ENCODE measurements at regions not wholly inside any gene's neighbourhood (a gene's known extent, or its start where the extent isn't known, plus 50 kb on each side); places are given as distances from the start of the nearest gene placed in this dataset.
"Not testable (repeated sequence)": the region's sequence is repeated elsewhere in the genome, so short reads cannot be mapped to it uniquely, and the experiment has no call there.

GRCh38 chr1:186760446-186760845, 68.3 kb upstream of the PLA2G4A start:
- ATAC-seq (ENCODE audit: poor library complexity) (no peak), DNase-seq (no peak)
- Histone ChIP-seq H3K27me3 (ENCODE audit: control insufficient read depth in 1 of 2, insufficient read depth in 2 of 2, low read length in 2 of 2) (peaks cover 0 to 4% of the 10 kb centered on the region in 2 experiments), H3K4me3 (ENCODE audit: low read length) (no peak overlapping the region), H3K9me3 (ENCODE audit: control insufficient read depth in 1 of 2, insufficient read depth in 1 of 2, low read length in 2 of 2) (no peaks in the 10 kb centered on the region), H3K4me1 (ENCODE audit: insufficient read depth, low read length) (no peaks in the 10 kb centered on the region), H3K36me3 (ENCODE audit: insufficient read depth, low read length) (no peaks in the 10 kb centered on the region), H3K27ac (ENCODE audit: low read depth in 1 of 2, low read length in 2 of 2) (no peak overlapping the region)
- Mint-ChIP-seq H3K9me3 (no peaks in the 10 kb centered on the region), H3K27ac (no peak overlapping the region), H3K36me3 (ENCODE audit: low read depth) (no peaks in the 10 kb centered on the region), H3K4me3 (no peak overlapping the region), H3K4me1 (ENCODE audit: low read depth) (no peaks in the 10 kb centered on the region), H3K27me3 (no peaks in the 10 kb centered on the region)
- TF ChIP-seq CTCF (IDR thresholded peaks at IDR 0.05) = no peak
- POLR2A ChIA-PET = no interaction called here
- intact Hi-C loops (cut with DNase I, micrococcal nuclease) = no loop called here
- CTCF ChIA-PET = interaction anchor here (0.6 kb wide), 1 partner anchor 23 kb away, joined by 3 read pairs; no protein-coding TSS in a partner anchor

DNA sequence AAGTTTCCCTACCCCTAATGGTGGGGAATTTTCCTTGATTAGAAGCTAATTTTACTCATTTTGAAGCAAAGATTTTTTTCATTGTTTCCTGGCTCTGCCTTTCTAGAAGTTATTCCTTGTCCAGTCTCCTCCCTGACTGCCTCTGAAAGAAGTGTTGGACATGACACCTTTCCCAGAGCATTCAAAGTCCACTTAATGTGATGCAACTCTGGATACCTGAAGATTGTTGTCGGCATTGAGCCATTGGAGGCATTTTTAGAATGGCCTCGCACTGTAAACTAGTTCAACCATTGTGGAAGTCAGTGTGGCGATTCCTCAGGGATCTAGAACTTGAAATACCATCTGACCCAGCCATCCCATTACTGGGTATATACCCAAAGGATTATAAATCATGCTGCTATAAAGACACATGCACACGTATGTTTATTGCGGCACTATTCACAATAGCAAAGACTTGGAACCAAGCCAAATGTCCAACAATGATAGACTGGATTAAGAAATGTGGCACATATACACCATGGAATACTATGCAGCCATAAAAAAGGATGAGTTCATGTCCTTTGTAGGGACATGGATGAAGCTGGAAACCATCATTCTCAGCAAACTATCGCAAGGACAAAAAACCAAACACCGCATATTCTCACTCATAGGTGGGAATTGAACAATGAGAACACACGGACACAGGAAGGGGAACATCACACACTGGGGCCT, 69.7 kb upstream of the PLA2G4A start:
- H3K4me3 Mint-ChIP-seq; CTCF ChIA-PET; H3K27ac Mint-ChIP-seq; H3K4me3 ChIP-seq (ENCODE audit: low read length); ATAC-seq (ENCODE audit: poor library complexity); H3K27me3 Mint-ChIP-seq; H3K27ac ChIP-seq (ENCODE audit: low read depth in 1 of 2, low read length in 2 of 2); H3K27me3 ChIP-seq (ENCODE audit: control insufficient read depth in 1 of 2, insufficient read depth in 2 of 2, low read length in 2 of 2); H3K4me1 ChIP-seq (ENCODE audit: insufficient read depth, low read length); H3K9me3 Mint-ChIP-seq; intact Hi-C loops (cut with DNase I, micrococcal nuclease); H3K4me1 Mint-ChIP-seq (ENCODE audit: low read depth); POLR2A ChIA-PET; H3K36me3 ChIP-seq (ENCODE audit: insufficient read depth, low read length); H3K36me3 Mint-ChIP-seq (ENCODE audit: low read depth); H3K9me3 ChIP-seq (ENCODE audit: control insufficient read depth in 1 of 2, insufficient read depth in 1 of 2, low read length in 2 of 2); DNase-seq: not testable (repeated sequence)

GRCh38 chr1:186757851-186758250, 70.9 kb upstream of the PLA2G4A start:
- Histone ChIP-seq H3K9me3 (ENCODE audit: control insufficient read depth in 1 of 2, insufficient read depth in 1 of 2, low read length in 2 of 2) (no peaks in the 10 kb centered on the region), H3K27me3 (ENCODE audit: control insufficient read depth in 1 of 2, insufficient read depth in 2 of 2, low read length in 2 of 2) (peaks cover 0 to 4% of the 10 kb centered on the region in 2 experiments), H3K4me3 (ENCODE audit: low read length) (no peak overlapping the region), H3K36me3 (ENCODE audit: insufficient read depth, low read length) (no peaks in the 10 kb centered on the region), H3K27ac (ENCODE audit: low read depth in 1 of 2, low read length in 2 of 2) (no peak overlapping the region), H3K4me1 (ENCODE audit: insufficient read depth, low read length) (no peaks in the 10 kb centered on the region)
- DNase-seq (no peak), ATAC-seq (ENCODE audit: poor library complexity) (no peak)
- CTCF ChIA-PET = no interaction called here
- no peaks in the 10 kb centered on the region for H3K4me1 Mint-ChIP-seq (ENCODE audit: low read depth)
- no peaks in the 10 kb centered on the region for H3K9me3 Mint-ChIP-seq
- no peak for TF ChIP-seq CTCF (IDR thresholded peaks at IDR 0.05)
- no peaks in the 10 kb centered on the region for H3K36me3 Mint-ChIP-seq (ENCODE audit: low read depth)
- no peak overlapping the region for H3K27ac Mint-ChIP-seq
- no peak overlapping the region for H3K4me3 Mint-ChIP-seq
- intact Hi-C loops (cut with DNase I, micrococcal nuclease) = no loop called here
- POLR2A ChIA-PET = no interaction called here
- no peaks in the 10 kb centered on the region for H3K27me3 Mint-ChIP-seq

All from CD4-positive, alpha-beta T cell (primary cell).